GM13977 (cell line): ENCODE measurements at regions not wholly inside any gene's neighbourhood (a gene's known extent, or its start where the extent isn't known, plus 50 kb on each side); places are given as distances from the start of the nearest gene placed in this dataset.
"Not testable (repeated sequence)": the region's sequence is repeated elsewhere in the genome, so short reads cannot be mapped to it uniquely, and the experiment has no call there.

Experiments
- DNase-seq: peaks from one replicate; pipeline ENCODE4 v3.0.0; 2012; ENCODE audit warnings: low spot score
- in situ Hi-C: fragments of 300-500 bp; cut with MboI; formaldehyde crosslinking; loops from one replicate; pipeline ENCODE4 v1.12.0; 2022; ENCODE audit warnings: low sequenced_read_pairs, low pct_unique_long_range_greater_than_20kb, mixed read lengths, inconsistent platforms; ENCODE audit not compliant: unreplicated experiment
- TF ChIP-seq, protein P1 (sequence below): IDR thresholded peaks from 2 replicates; pipeline ENCODE4 v1.5.1; 2012; ENCODE audit warnings: mild to moderate bottlenecking, control low read depth; ENCODE audit not compliant: insufficient read depth; ENCODE audit errors: extremely low read depth, missing control alignments

DNA sequence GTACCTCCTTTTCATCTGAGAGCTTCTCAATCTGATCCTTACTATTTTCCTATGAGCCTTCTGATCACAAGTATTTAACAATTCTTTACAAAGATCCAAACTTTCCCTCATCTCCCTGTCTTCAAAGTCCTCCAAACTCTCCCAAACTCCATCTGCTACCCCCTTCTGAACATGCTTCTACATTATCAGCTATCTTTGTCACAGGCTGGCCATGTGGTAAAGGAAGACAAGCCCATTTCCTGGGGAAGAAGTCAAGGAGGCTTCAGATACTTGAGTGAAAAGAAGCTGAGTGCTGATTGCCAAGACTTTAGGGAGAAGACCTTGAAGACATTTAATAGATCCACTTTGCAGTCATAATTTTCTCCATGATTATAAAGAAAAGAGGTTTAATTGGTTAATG is 231.4 kb downstream of the CWH43 start:
- DNase-seq: no peak
- in situ Hi-C loops: no loop called here
- TF ChIP-seq, protein P1, sequence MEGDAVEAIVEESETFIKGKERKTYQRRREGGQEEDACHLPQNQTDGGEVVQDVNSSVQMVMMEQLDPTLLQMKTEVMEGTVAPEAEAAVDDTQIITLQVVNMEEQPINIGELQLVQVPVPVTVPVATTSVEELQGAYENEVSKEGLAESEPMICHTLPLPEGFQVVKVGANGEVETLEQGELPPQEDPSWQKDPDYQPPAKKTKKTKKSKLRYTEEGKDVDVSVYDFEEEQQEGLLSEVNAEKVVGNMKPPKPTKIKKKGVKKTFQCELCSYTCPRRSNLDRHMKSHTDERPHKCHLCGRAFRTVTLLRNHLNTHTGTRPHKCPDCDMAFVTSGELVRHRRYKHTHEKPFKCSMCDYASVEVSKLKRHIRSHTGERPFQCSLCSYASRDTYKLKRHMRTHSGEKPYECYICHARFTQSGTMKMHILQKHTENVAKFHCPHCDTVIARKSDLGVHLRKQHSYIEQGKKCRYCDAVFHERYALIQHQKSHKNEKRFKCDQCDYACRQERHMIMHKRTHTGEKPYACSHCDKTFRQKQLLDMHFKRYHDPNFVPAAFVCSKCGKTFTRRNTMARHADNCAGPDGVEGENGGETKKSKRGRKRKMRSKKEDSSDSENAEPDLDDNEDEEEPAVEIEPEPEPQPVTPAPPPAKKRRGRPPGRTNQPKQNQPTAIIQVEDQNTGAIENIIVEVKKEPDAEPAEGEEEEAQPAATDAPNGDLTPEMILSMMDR: no peak

DNA sequence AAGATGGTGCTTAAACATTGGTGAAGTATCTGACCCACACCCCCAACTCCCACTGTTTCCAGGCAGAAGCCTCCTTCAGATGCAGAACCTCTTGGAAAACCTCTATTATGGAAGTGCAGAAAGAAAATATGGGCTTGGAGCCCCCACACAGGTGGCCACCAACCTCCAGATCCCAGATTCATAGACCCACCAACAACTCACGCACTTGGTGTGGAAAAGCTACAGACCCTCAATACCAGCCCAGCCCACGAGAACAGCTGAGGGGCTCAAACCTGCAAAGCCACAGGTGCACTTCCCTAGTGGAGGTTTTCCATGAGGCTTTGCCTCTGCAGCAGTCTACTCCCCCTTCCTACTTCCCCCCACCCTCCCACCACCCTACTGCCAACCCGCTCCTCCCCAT is 232.0 kb downstream of the CWH43 start:
- in situ Hi-C loops, DNase-seq: not testable (repeated sequence)

DNA sequence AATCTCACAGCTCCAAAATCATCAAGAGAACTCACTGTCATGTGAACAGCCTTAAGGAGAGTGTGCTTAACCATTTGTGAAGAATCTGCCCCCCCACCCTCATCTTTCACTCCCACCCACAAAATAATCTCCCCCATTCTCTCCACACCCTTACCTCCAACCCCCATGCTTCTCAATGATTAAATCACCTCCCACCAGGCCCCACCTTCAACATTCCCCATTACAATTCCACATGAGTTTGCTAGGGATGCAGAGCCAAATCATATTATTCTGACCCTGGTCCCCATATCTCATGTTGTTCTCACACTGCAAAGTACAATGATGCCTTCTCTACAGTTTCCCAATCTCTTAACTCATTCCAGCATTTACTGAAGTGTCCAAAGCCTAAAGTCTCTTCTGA is 232.9 kb downstream of the CWH43 start:
- DNase-seq, in situ Hi-C loops: not testable (repeated sequence)

DNA sequence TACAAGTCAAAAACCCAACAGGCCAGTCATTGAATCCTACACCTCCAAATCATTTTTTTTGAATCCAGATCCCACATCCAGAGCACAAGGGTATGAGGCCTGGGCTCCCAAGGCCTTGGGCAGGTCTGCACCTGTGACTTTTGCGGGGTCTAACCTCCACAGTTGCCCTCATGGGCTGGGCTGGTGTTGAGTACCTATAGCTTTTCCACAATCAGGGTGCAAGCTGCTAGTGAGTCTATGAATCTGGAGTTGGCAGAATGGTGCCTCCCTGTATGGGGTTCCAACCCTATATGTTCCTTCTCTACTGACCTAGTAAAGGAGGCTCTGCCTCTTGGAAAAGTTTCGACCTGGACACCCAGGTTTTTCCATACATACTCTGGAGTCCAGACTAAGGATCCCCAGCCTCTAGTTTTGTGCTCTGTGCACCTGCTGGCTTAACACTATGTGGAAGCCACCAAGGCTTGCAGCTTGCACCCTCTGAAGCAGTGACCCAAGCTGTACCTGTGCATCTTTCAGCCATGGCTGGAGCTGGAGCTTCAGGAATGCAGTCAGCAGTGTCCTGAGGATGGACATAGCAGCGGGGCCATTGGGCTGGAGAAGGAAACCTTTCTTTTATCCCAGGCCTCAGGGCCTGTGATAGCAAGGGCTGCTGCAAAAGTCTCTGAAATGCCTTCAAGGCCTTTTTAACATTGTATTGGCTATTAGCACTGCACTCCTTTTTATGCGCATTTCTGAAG is 233.6 kb downstream of the CWH43 start:
- in situ Hi-C loops, DNase-seq: not testable (repeated sequence)

DNA sequence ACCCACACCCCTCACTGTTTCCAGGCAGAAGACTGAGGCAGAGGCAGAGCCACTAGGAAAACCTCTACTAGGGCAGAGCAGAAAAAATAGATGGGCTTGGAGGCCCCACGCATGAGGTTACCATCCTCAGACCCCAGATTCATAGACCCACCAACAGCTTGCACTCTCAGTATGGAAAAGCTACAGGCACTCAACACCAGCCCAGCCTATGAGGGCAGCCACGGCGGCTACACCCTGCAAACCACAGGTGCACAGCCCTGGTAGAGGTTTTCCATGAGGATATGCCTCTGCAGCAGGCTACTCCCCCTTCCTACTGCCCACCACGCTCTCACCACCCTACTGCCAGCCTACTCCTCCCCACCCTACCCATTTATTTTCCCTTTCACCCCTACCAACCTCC is 235.1 kb downstream of the CWH43 start:
- TF ChIP-seq, protein P1: no peak
- no peak for DNase-seq
- in situ Hi-C loops: no loop called here

DNA sequence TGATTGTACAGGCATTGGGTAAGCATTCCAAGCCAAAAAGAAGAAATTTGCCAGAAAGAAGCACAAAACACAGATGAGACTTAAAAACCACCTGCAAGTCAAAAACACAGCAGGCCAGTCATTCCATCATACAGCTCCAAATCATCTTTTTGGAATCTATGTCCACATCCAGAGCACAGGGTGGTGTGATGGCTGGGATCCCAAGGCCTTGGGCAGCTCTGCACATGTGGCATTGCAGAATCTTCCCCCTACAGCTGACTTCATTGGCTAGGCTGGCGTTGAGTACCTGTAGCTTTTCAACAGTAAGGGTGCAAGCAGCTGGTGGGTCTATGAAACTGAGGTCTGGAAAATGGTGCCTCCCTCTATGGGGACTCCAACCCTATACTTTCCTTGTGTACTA is 236.7 kb downstream of the CWH43 start:
- in situ Hi-C loops, DNase-seq: not testable (repeated sequence)

DNA sequence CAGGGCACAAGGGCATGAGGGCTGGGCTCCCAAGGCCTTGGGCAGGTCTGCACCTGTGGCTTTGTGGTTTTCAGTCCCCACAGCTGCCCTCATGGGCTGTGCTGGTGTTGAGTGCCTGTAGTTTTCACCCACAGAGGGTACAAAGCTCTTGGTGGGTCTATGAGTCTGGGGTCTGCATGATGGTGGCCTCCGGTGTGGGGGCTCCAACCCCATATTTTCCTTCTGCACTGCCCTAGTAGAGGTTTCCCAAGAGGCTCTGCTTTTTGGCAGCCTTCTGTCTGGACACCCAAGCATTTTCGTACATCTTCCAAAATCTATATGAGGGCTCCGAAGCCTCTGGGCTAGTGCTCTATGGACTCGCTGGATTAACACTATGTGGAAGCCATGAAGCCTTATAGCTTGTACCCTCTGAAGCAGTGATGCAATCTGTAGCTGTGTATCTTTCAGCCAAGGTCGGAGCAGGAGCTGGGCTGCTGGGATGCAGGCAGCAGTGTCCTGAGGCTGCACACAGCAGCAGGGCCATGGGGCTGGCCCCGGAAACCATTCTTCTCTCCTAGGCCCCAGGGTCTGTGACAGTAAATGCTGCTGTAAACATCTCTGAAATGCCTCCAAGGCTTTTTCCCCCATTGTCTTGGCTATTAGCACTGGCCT is 240.3 kb downstream of the CWH43 start:
- DNase-seq, in situ Hi-C loops: not testable (repeated sequence)

DNA sequence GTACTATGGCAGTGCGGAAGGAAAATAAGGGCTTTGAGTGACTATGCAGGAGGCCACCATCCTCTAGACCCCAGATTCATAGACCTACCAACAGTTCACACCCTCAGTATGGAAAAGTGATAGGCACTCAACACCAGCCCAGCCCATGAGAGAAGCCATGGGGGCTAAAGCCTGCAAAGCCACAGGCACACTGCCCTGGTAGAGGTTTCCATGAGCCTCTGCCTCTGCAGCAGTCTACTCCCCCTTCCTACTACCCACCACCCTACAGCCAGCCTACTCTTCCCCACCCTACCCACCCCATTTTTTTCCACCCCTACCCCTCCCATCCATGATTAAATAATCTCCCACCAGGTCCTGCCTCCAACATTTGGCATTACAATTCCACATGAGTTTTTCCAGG is 241.9 kb downstream of the CWH43 start:
- in situ Hi-C loops, DNase-seq: not testable (repeated sequence)

DNA sequence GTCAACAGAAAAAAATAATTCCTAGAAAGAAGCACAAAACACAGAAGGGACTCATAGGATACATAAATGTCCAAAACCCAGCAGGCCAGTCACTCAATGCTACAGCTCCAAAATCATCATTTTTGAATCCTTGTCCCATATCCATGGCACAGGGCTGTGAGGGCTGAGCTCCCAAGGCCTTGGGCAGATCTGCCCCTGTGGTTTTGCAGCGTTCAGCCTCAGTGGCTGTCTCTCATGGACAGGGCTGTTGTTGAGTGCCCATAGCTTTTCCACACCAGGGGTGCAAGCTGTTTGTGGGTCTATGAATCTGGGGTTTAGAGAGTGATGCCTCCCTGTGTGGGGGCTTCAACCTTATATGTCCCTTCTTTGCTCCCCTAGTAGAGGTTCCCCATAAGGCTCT is 243.2 kb downstream of the CWH43 start:
- DNase-seq, in situ Hi-C loops: not testable (repeated sequence)

DNA sequence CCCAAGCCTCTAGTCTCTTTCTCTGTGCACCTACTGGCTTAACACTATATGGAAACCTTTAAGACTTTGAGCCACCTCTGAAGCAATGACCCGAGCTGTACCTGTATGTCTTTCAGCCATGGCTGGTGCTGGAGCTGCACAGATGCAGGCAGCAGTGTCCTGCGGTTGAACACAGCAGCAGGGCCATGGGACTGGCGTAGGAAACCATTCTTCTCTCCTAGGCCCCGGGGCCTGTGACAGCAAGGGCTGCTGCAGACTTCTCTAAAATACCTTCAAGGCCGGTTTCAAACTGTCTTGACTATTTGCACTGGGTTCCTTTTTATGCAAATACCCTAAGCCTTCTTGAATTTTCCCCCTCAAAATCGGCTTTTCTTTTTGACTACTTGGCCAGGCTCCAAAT is 243.6 kb downstream of the CWH43 start:
- in situ Hi-C loops, DNase-seq: not testable (repeated sequence)

DNA sequence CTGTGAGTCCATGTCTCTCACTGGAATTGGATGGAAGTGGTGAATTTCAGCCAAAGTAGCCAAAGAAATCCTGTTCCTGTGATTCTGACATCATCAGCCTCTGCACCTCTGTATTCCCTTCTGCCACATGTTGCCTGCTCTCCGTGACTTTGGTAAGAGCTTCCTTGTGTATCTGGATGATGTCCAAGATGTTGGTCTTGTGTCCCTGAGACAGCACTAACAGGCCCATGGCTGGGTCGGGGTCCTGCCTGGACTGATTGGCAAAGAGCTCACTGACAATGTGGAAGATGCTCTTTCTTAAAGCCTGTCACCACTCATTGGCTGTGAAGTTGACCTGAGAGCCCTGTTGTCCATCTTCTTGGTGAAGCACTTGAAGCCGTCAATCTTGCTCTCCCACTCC is 247.3 kb downstream of the CWH43 start:
- DNase-seq, in situ Hi-C loops: not testable (repeated sequence)

DNA sequence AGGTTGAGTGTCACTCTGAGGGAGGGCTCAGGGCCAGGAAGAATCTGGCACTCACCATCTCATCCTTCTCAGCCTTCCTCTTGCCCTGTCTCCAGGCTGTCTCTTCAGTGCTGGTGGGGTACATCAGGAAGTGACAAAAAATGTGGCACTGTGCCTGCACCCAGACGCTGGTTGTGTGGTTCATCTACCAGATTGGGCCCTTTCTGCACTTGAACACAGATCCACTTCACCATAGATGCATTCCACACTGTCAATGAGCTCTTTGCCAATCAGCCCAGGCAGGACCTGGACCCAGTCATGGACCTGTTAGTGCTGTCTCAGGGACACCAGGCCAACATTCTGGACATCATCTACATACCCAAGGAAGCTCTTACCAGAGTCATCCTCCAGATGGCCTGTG is 247.7 kb downstream of the CWH43 start:
- in situ Hi-C loops, DNase-seq: not testable (repeated sequence)

DNA sequence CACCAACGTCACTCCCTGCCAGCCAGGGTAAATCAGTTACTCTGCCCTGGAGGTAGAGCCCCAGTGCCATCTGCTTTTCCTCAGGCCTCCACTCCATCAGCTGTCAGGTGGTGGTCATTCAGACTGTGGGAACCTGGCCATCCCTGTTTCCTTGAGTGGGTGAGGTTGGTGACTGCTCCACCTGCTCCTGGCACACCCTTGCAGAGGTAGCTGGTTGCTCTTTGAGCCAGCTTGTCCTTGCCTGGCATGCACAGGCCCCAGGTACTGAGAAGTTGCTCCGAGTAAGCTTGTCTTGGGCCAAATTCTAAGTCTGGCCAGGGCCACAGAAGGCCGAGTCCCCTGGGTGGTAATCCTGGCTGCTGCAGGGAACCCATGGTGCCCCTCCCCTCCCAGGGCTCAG is 248.3 kb downstream of the CWH43 start:
- DNase-seq, in situ Hi-C loops: not testable (repeated sequence)

DNA sequence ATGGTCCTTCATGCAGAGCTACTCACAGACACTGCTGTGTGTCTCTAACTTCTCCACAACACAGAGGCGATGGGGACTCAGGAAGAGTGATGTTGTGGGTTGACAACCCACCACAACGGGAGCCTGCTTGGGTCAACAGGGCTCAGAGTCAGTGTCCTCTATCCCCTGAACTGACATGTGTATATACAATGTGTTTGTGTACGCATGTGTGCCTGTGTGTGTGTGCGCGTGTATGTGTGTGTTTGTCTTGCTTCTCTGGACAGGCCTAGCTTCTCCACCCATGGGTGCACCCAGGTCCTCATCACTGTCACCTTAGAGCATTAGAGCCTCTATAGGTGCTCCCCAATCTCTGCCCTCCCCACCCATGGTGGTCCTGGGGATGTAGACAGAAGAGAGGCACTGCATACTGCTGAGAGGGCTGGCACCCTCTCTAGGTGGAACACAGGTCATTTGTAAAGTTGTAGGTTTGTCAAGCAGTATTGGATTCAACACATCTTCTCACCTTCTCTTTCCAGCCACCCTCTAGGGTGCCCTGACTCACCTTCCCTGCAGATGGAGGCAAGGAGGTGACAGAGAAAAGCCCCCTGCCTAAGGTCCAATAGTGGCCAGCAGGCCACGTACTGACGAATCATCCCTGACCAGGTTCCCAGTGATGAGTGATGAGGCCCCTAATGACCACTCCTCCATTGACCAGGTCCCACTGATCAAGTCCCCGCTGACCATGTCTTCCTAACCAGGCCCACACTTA is 249.5 kb downstream of the CWH43 start:
- in situ Hi-C loops: not testable (repeated sequence)

DNA sequence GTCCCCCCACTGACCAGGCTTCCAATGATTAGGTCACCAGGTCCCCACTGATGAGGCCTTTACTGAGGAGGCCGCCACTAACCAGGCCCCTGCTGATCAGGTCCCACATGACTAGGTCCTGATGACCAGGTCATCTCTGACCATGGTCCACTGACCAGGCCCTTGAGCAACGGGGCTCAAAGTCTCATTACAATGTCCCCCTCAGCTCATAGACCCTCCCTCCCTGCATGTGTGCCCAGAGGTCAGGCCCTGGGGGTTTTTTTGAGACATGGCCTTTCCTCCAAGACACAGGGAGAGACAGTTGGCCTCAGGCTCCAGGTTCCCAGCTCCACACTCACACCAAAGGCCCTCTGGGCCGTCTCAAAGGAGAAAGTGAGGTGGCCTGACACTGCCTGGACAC is 250.4 kb downstream of the CWH43 start:
- DNase-seq, in situ Hi-C loops: not testable (repeated sequence)

More for the DNA sequence above, 249.5 kb downstream of the CWH43 start:
- not testable (repeated sequence) for DNase-seq

DNA sequence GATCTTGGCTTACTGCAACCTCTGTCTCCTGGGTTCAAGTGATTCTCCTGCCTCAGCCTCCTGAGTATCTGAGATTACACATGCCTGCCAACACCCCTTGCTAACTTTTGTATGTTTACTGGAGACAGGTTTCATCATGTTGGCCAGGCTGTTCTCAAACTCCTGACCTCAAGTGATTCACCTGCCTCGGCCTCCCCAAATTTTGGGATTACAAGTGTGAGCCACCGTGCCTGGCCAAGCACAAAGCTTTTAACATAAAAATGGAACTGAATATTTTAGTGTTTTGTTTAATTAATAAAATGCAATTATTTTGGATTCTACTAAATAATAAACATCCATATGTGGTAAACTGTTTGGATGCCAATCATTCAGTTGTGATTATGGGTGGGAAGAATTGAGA is 255.2 kb downstream of the CWH43 start:
- in situ Hi-C loops, DNase-seq: not testable (repeated sequence)
